GM23338 (cell line): ENCODE measurements at regions not wholly inside any gene's neighbourhood (a gene's known extent, or its start where the extent isn't known, plus 50 kb on each side); places are given as distances from the start of the nearest gene placed in this dataset.
A peak's percentile ranks its signal among the peaks of the same experiment; 100 is the strongest.

ENCODE experiments used
- ATAC-seq: fragments of 200-7000 bp; cut with Tn5 transposase; 3 replicates; pipeline ENCODE4 v1.9.1; 2020
- DNase-seq: peaks from one replicate; pipeline ENCODE4 v3.0.0-alpha.2; 2015; ENCODE audit warnings: low spot score
- H2AFZ ChIP-seq: fragments of 200-600 bp; sonication (generic); 2 replicates; pipeline ENCODE4 v1.8.0; 2016; ENCODE audit warnings: antibody characterized with exemption, mild to moderate bottlenecking, moderate library complexity
- H3F3A ChIP-seq: fragments of 200-600 bp; sonication (generic); replicated peaks from 2 replicates; pipeline ENCODE4 v1.8.0; 2017; ENCODE audit warnings: antibody characterized with exemption, mixed run types, low read depth
- H3K27ac ChIP-seq: fragments of 200-600 bp; sonication (generic); 2 replicates; pipeline ENCODE4 v1.6.1; 2016; ENCODE audit warnings: low read depth
- H3K27me3 ChIP-seq: fragments of 200-600 bp; sonication (generic); 2 replicates; pipeline ENCODE4 v1.8.0; 2016; ENCODE audit warnings: mild to moderate bottlenecking, mixed run types, moderate library complexity; ENCODE audit not compliant: insufficient read depth
- H3K36me3 ChIP-seq: fragments of 200-600 bp; sonication (generic); 2 replicates; pipeline ENCODE4 v1.8.0; 2016; ENCODE audit warnings: mild to moderate bottlenecking; ENCODE audit not compliant: insufficient read depth
- H3K4me1 ChIP-seq: fragments of 200-600 bp; sonication (generic); 2 replicates; pipeline ENCODE4 v1.8.0; 2016; ENCODE audit warnings: mild to moderate bottlenecking, moderate library complexity; ENCODE audit not compliant: insufficient read depth
- H3K4me2 ChIP-seq: fragments of 200-600 bp; sonication (generic); 2 replicates; pipeline ENCODE4 v1.7.1; 2017; ENCODE audit warnings: mixed run types
- H3K4me3 ChIP-seq: fragments of 200-600 bp; sonication (generic); 2 replicates; pipeline ENCODE4 v1.6.1; 2016; ENCODE audit warnings: mixed run types
- H3K79me2 ChIP-seq: fragments of 200-600 bp; sonication (generic); replicated peaks from 2 replicates; pipeline ENCODE4 v1.8.0; 2017; ENCODE audit warnings: mild to moderate bottlenecking; ENCODE audit not compliant: insufficient read depth
- H3K9me2 ChIP-seq: fragments of 200-600 bp; sonication (generic); 2 replicates; pipeline ENCODE4 v1.8.0; 2017; ENCODE audit not compliant: insufficient read depth
- H4K20me1 ChIP-seq: fragments of 200-600 bp; sonication (generic); replicated peaks from 2 replicates; pipeline ENCODE4 v1.8.0; 2017; ENCODE audit warnings: mild to moderate bottlenecking; ENCODE audit not compliant: insufficient read depth
- H3K27ac Mint-ChIP-seq: 2 replicates; pipeline ENCODE4 v1.8.0; 2020; ENCODE audit warnings: inconsistent platforms, mild to moderate bottlenecking, moderate library complexity, mixed read lengths
- H3K27me3 Mint-ChIP-seq: 3 replicates; pipeline ENCODE4 v1.8.0; 2022; ENCODE audit warnings: low read depth, mild to moderate bottlenecking, moderate library complexity, mixed read lengths, inconsistent platforms; ENCODE audit not compliant: insufficient read depth, poor library complexity
- H3K36me3 Mint-ChIP-seq: 3 replicates; pipeline ENCODE4 v1.8.0; 2021; ENCODE audit warnings: low read depth, mild to moderate bottlenecking, inconsistent platforms, moderate library complexity, mixed read lengths
- H3K4me1 Mint-ChIP-seq: 3 replicates; pipeline ENCODE4 v1.8.0; 2020; ENCODE audit warnings: mild to moderate bottlenecking, inconsistent platforms, mixed read lengths
- H3K4me3 Mint-ChIP-seq: 3 replicates; pipeline ENCODE4 v1.8.0; 2021; ENCODE audit warnings: moderate library complexity, mild to moderate bottlenecking, inconsistent platforms, mixed read lengths
- H3K9me3 Mint-ChIP-seq: 3 replicates; pipeline ENCODE4 v1.8.0; 2020; ENCODE audit warnings: moderate library complexity, mild to moderate bottlenecking, inconsistent platforms, mixed read lengths
- EZH2 ChIP-seq: fragments of 200-600 bp; sonication (generic); IDR thresholded peaks from one replicate; pipeline ENCODE4 v1.8.0; 2017; ENCODE audit warnings: antibody characterized with exemption, mild to moderate bottlenecking, low read depth; ENCODE audit not compliant: unreplicated experiment
- EZH2phosphoT487 ChIP-seq: fragments of 200-600 bp; sonication (generic); IDR thresholded peaks from one replicate; pipeline ENCODE4 v1.8.1; 2018; ENCODE audit warnings: antibody characterized with exemption; ENCODE audit not compliant: unreplicated experiment
- NANOG ChIP-seq: IDR thresholded peaks from 2 replicates; pipeline ENCODE4 v1.6.1; 2016; ENCODE audit warnings: antibody characterized with exemption, borderline replicate concordance
- ZNF331 ChIP-seq: fragments of 250-450 bp; sonication (Bioruptor Pico); IDR thresholded peaks from 2 replicates; pipeline ENCODE4 v1.5.0; 2020; ENCODE audit warnings: low read depth, mild to moderate bottlenecking, moderate library complexity
- ZNF462 ChIP-seq: fragments of 250-450 bp; sonication (Bioruptor Pico); IDR thresholded peaks from 2 replicates; pipeline ENCODE4 v1.5.0; 2020; ENCODE audit warnings: mild to moderate bottlenecking, moderate library complexity
- TF ChIP-seq, protein P1 (sequence below): IDR thresholded peaks from one replicate; pipeline ENCODE4 v1.6.1; 2018; ENCODE audit warnings: antibody characterized with exemption; ENCODE audit not compliant: unreplicated experiment
- TF ChIP-seq, protein P2 (sequence below), 2 experiments: fragments of 200-600 bp in 1 of 2; sonication (generic) in 1 of 2; conservative IDR thresholded peaks; 2 replicates each; pipeline versions ENCODE4 v1.5.1 to v1.6.1; 2016 to 2017; ENCODE audit warnings: antibody characterized with exemption in 2 of 2, low read depth in 2 of 2, mild to moderate bottlenecking in 2 of 2, moderate library complexity in 1 of 2

GRCh38 chr7:51778121-51778520 lies 461.5 kb upstream of the COBL start (continued):
- TF ChIP-seq ZNF331 (no peak), NANOG (no peak), EZH2phosphoT487 (no peak)
- TF ChIP-seq, protein P1, sequence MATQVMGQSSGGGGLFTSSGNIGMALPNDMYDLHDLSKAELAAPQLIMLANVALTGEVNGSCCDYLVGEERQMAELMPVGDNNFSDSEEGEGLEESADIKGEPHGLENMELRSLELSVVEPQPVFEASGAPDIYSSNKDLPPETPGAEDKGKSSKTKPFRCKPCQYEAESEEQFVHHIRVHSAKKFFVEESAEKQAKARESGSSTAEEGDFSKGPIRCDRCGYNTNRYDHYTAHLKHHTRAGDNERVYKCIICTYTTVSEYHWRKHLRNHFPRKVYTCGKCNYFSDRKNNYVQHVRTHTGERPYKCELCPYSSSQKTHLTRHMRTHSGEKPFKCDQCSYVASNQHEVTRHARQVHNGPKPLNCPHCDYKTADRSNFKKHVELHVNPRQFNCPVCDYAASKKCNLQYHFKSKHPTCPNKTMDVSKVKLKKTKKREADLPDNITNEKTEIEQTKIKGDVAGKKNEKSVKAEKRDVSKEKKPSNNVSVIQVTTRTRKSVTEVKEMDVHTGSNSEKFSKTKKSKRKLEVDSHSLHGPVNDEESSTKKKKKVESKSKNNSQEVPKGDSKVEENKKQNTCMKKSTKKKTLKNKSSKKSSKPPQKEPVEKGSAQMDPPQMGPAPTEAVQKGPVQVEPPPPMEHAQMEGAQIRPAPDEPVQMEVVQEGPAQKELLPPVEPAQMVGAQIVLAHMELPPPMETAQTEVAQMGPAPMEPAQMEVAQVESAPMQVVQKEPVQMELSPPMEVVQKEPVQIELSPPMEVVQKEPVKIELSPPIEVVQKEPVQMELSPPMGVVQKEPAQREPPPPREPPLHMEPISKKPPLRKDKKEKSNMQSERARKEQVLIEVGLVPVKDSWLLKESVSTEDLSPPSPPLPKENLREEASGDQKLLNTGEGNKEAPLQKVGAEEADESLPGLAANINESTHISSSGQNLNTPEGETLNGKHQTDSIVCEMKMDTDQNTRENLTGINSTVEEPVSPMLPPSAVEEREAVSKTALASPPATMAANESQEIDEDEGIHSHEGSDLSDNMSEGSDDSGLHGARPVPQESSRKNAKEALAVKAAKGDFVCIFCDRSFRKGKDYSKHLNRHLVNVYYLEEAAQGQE, result no peak

DNA sequence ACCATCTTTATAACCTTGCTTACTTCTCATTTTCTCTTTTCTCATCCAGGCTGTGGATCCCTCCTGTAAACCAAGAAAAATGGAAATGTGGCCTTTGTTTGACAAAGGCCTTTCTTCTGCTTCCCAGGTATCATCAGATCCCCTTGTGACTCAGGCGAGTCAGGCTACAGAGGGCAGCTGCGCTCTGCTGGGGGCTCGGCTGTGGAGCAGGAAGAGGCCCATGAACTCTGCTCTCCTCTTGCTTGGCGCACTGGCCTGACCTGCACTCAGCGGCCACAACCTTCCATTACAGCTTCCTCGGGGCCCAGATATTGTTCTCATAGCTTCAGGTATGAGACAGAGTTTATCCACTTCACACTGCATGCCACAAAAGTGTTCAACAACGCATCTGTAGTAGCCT lies 457.6 kb upstream of the COBL start:
- ATAC-seq, result peak; percentile 99
- TF ChIP-seq ZNF462 (peak; percentile 78; the same call in 1 of the 2 replicates), EZH2 (no peak), NANOG (no peak), ZNF331 (no peak)
- TF ChIP-seq, protein P2, sequence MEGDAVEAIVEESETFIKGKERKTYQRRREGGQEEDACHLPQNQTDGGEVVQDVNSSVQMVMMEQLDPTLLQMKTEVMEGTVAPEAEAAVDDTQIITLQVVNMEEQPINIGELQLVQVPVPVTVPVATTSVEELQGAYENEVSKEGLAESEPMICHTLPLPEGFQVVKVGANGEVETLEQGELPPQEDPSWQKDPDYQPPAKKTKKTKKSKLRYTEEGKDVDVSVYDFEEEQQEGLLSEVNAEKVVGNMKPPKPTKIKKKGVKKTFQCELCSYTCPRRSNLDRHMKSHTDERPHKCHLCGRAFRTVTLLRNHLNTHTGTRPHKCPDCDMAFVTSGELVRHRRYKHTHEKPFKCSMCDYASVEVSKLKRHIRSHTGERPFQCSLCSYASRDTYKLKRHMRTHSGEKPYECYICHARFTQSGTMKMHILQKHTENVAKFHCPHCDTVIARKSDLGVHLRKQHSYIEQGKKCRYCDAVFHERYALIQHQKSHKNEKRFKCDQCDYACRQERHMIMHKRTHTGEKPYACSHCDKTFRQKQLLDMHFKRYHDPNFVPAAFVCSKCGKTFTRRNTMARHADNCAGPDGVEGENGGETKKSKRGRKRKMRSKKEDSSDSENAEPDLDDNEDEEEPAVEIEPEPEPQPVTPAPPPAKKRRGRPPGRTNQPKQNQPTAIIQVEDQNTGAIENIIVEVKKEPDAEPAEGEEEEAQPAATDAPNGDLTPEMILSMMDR (conservative IDR thresholded peaks at IDR 0.05; ENCODE audit: low read depth in 2 of 2), result peak in 1 of 2 experiments; percentile 40; a peak in 2 of 4 replicates
- Histone ChIP-seq H3K4me3 (no peak overlapping the region), H3K36me3 (no peaks in the 10 kb centered on the region), H3F3A (no peaks in the 10 kb centered on the region), H2AFZ (peak overlapping the region; percentile 77; the same call in 1 of the 2 replicates), H3K27me3 (no peaks in the 10 kb centered on the region), H3K27ac (no peak overlapping the region), H4K20me1 (no peaks in the 10 kb centered on the region), H3K79me2 (no peaks in the 10 kb centered on the region), H3K4me2 (peak overlapping the region; percentile 3; the same call in 1 of the 2 replicates), H3K4me1 (peaks cover 17% of the 10 kb centered on the region; the same call in 1 of the 2 replicates), H3K9me2 (no peaks in the 10 kb centered on the region; the same call in 1 of the 2 replicates)
- peak; percentile 40 for DNase-seq
- no peaks in the 10 kb centered on the region for H3K36me3 Mint-ChIP-seq
- no peak overlapping the region for H3K27ac Mint-ChIP-seq
- no peak overlapping the region for H3K4me3 Mint-ChIP-seq
- H3K9me3 Mint-ChIP-seq, result no peaks in the 10 kb centered on the region
- H3K4me1 Mint-ChIP-seq, result peaks cover 21% of the 10 kb centered on the region
- no peaks in the 10 kb centered on the region for H3K27me3 Mint-ChIP-seq
